K562 (cell line): ENCODE measurements at regions not wholly inside any gene's neighbourhood (a gene's known extent, or its start where the extent isn't known, plus 50 kb on each side); places are given as distances from the start of the nearest gene placed in this dataset.

ENCODE experiments used
- ATAC-seq: fragments of 200-7000 bp; cut with Tn5 transposase; 3 replicates; pipeline ENCODE4 v1.9.1; 2020; ENCODE audit warnings: moderate library complexity
- BruUV-seq: library from RNA; stranded (reverse); fragments of 400-500 nt; replicated peaks from 2 replicates; lab custom pipeline; 2021; lab: Mats Ljungman, UMichigan
- CTCF ChIA-PET: fragments of 300-600 bp; formaldehyde crosslinking; extraction: SDS; loops from one replicate; lab custom pipeline; 2021; ENCODE audit warnings: low intra/inter-chr PET ratio; lab: Yijun Ruan, JAX
- POLR2A ChIA-PET: fragments of 300-600, 350-650 bp; sonication (Branson Sonifier 250); formaldehyde crosslinking; extraction: SDS; loops from one replicate; lab custom pipeline; 2021; ENCODE audit warnings: antibody characterized with exemption, inconsistent platforms; lab: Yijun Ruan, JAX
- DNase-seq, 4 experiments: peaks; one replicate each; pipeline versions ENCODE4 v3.0.0 to v3.0.0-alpha.2; 2011 to 2018; ENCODE audit warnings: low spot score in 3 of 4, mixed read lengths in 3 of 4; ENCODE audit errors: extremely low read depth in 1 of 4
- FAIRE-seq: peaks from 2 replicates; lab custom pipeline; 2011; peaks lifted over from hg19 to GRCh38; lab: Jason Lieb, UNC
- H2AFZ ChIP-seq: 2 replicates; pipeline ENCODE4 v1.6.0; 2011; ENCODE audit warnings: low read depth, low read length, control low read depth, inconsistent platforms
- H3K27ac ChIP-seq: fragments of 200-600 bp; 3 replicates; pipeline ENCODE4 v1.8.0; 2011; ENCODE audit warnings: low read depth, mild to moderate bottlenecking, control low read depth, inconsistent platforms, low read length, moderate library complexity, mixed read lengths; ENCODE audit errors: extremely low read depth
- H3K27me3 ChIP-seq, 2 experiments: fragments of 300-600 bp in 1 of 2; 2 replicates in 1 of 2; 3 replicates in 1 of 2; pipeline versions ENCODE4 v1.6.0 to v1.8.0; 2011; ENCODE audit warnings: inconsistent platforms in 2 of 2, low read length in 2 of 2, mild to moderate bottlenecking in 1 of 2, mixed read lengths in 1 of 2, moderate library complexity in 1 of 2; ENCODE audit not compliant: control insufficient read depth in 2 of 2, insufficient read depth in 2 of 2
- H3K36me3 ChIP-seq: fragments of 300-600 bp; 3 replicates; pipeline ENCODE4 v1.8.0; 2011; ENCODE audit warnings: mild to moderate bottlenecking, low read length, inconsistent platforms; ENCODE audit not compliant: control insufficient read depth, insufficient read depth
- H3K4me1 ChIP-seq, 2 experiments: fragments of 200-600 bp in 1 of 2; replicated peaks in 1 of 2; 2 replicates in 1 of 2; 3 replicates in 1 of 2; pipeline versions ENCODE4 v1.5.1 to v1.8.0; 2011; ENCODE audit warnings: inconsistent platforms in 2 of 2, low read length in 2 of 2, mild to moderate bottlenecking in 1 of 2, mixed read lengths in 1 of 2, moderate library complexity in 1 of 2; ENCODE audit not compliant: control insufficient read depth in 2 of 2, insufficient read depth in 2 of 2
- H3K4me2 ChIP-seq: 2 replicates; pipeline ENCODE4 v1.6.1; 2011; ENCODE audit warnings: low read length, control low read depth, inconsistent platforms, mixed read lengths; ENCODE audit not compliant: insufficient read depth
- H3K4me3 ChIP-seq: fragments of 200-600 bp; sonication (generic), shearing (Covaris generic); 2 replicates; pipeline ENCODE4 v1.5.1; 2016; ENCODE audit warnings: control low read depth, inconsistent platforms
- H3K79me2 ChIP-seq: fragments of 200-600 bp; 3 replicates; pipeline ENCODE4 v1.8.0; 2011; ENCODE audit warnings: low read length, inconsistent platforms; ENCODE audit not compliant: control insufficient read depth, insufficient read depth
- H3K9ac ChIP-seq, 2 experiments: 2 replicates each; pipeline versions ENCODE4 v1.6.0 to v1.6.1; 2011; ENCODE audit warnings: low read depth in 2 of 2, low read length in 2 of 2, control low read depth in 1 of 2, inconsistent platforms in 1 of 2, mild to moderate bottlenecking in 1 of 2, mixed read lengths in 1 of 2; ENCODE audit not compliant: insufficient read depth in 1 of 2
- H3K9me1 ChIP-seq: one replicate; pipeline ENCODE4 v1.6.0; 2011; ENCODE audit warnings: inconsistent platforms, mild to moderate bottlenecking, low read length, moderate library complexity; ENCODE audit not compliant: control insufficient read depth, insufficient read depth
- H3K9me3 ChIP-seq: replicated peaks from 2 replicates; pipeline ENCODE4 v1.5.1; 2011; ENCODE audit warnings: low read depth, low read length, inconsistent platforms; ENCODE audit not compliant: control insufficient read depth, insufficient read depth
- H4K20me1 ChIP-seq: replicated peaks from 2 replicates; pipeline ENCODE4 v1.6.1; 2011; ENCODE audit warnings: low read length, inconsistent platforms, mixed read lengths; ENCODE audit not compliant: control insufficient read depth, insufficient read depth
- CHD2 ChIP-seq: IDR thresholded peaks from 2 replicates; pipeline ENCODE4 v1.6.1; 2011; ENCODE audit warnings: low read depth, low read length
- DACH1 ChIP-seq: fragments of 450-650 bp; IDR thresholded peaks from 2 replicates; pipeline ENCODE4 v1.6.1; 2018; ENCODE audit not compliant: partially characterized antibody
- FOXJ2 ChIP-seq: fragments of 200-800 bp; sonication (Bioruptor generic); IDR thresholded peaks from 2 replicates; pipeline ENCODE4 v1.6.1; 2016; ENCODE audit warnings: missing genetic modification characterization, missing compliant biosample characterization
- RBM15 ChIP-seq: fragments of 200-400 bp; formaldehyde crosslinking; IDR thresholded peaks from 2 replicates; pipeline ENCODE4 v1.6.1; 2018; ENCODE audit warnings: mild to moderate bottlenecking, low read length, moderate library complexity; ENCODE audit not compliant: insufficient read depth
- SMAD4 ChIP-seq: fragments of 250-450 bp; sonication (Bioruptor Pico); conservative IDR thresholded peaks from 2 replicates; pipeline ENCODE4 v1.8.0; 2021; ENCODE audit warnings: inconsistent platforms, mild to moderate bottlenecking, moderate library complexity
- ZNF507 ChIP-seq: conservative IDR thresholded peaks from 2 replicates; pipeline ENCODE4 v1.6.1; 2017; ENCODE audit warnings: missing genetic modification characterization, missing compliant biosample characterization
- WGBS: fragments of 100-300 bp; shearing (Covaris generic); methylation state at CpG from one replicate; pipeline ENCODE4 v1.1.6; 2016; ENCODE audit warnings: low coverage, mixed read lengths; ENCODE audit not compliant: insufficient coverage; ENCODE audit errors: missing lambda C conversion rate; 5-methylcytosine and 5-hydroxymethylcytosine counted together
- in situ Hi-C: fragments of 300-500 bp; cut with MboI; formaldehyde crosslinking; loops from 4 replicates; pipeline ENCODE4 v1.15.0; 2018; ENCODE audit warnings: inconsistent platforms, mixed read lengths
- intact Hi-C: fragments of 100-400 bp; cut with micrococcal nuclease; formaldehyde crosslinking; loops from 2 replicates; pipeline ENCODE4 v1.14.2; 2022
- TF ChIP-seq, protein P1 (sequence below): IDR thresholded peaks from 2 replicates; pipeline ENCODE4 v1.6.1; 2011; ENCODE audit warnings: borderline replicate concordance, low read depth, mild to moderate bottlenecking, moderate library complexity, low read length; ENCODE audit not compliant: insufficient read depth, poor library complexity, severe bottlenecking
- TF ChIP-seq, protein P2 (sequence below): fragments of 450-650 bp; IDR thresholded peaks from 2 replicates; pipeline ENCODE4 v1.6.1; 2017; ENCODE audit warnings: antibody characterized with exemption, mild to moderate bottlenecking

DNA sequence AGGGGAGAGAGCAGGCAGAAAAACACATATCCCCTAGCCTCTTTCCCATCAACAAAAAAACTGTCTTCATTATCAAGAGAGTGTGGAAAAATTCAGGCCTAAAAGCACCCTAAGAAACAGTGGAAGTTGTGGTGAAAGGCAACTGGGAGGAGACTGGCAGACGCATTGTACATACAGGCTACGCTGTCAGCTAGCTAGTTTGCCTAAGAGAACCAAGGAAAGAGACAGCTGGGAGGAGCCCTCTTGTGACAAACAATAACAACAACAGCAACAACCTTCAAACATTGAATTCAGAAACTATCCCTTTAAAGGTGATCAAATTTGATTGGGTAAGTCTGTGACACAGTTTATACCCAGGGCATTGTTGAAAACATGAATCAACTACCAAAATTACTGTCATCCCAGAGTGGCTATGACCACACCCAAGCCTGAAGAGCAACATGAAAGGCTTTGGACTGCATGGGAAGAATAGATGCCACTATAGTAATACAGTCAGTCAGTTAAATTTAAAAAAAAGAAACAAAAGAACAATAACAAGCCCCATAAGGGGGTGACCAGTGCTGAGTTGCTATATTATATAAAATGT lies 88.9 kb upstream of the CRIM1 start (continued):
- TF ChIP-seq CHD2 (no peak), ZNF507 (tag) (no peak)
- TF ChIP-seq, all 486 proteins: peak for 0

DNA sequence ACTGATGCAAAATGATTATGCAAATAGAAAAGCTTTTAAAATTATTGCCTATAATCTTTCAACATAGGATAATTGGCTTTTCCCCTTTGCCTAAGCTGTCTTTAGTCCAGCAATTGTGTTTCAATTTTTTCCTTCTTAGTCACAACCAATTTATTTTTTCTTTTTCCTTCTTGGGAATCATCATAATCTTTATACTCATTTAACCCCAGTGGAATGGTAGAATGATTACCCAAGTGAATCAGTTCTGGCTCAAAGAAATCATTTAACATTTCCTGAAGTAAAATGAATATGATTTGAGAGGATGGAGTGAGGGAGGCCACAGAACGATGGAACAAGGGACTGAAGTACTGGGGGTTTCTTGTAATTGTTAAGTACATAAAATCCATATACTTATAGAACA lies 93.0 kb upstream of the CRIM1 start:
- DNase-seq (no peak), ATAC-seq (no peak), FAIRE-seq (no peak)
- intact Hi-C loops, result no loop called here
- Histone ChIP-seq H3K9me1 (no peaks in the 10 kb centered on the region), H3K36me3 (no peaks in the 10 kb centered on the region), H4K20me1 (no peaks in the 10 kb centered on the region), H3K27me3 (no peaks in the 10 kb centered on the region), H3K9ac (no peak overlapping the region), H3K79me2 (no peaks in the 10 kb centered on the region), H3K4me2 (no peak overlapping the region), H3K27ac (no peak overlapping the region), H3K4me3 (no peak overlapping the region), H2AFZ (no peak overlapping the region), H3K4me1 (no peaks in the 10 kb centered on the region), H3K9me3 (no peaks in the 10 kb centered on the region)
- ChIA-PET POLR2A (no interaction called here), CTCF (no interaction called here)
- in situ Hi-C loops, result no loop called here
- TF ChIP-seq DACH1, result no peak
- no peak for TF ChIP-seq SMAD4 (CRISPR knock-in tag)
- no TSS peak for BruUV-seq
- 0% methylated on average over 1 of the region's 1 CpG for WGBS

DNA sequence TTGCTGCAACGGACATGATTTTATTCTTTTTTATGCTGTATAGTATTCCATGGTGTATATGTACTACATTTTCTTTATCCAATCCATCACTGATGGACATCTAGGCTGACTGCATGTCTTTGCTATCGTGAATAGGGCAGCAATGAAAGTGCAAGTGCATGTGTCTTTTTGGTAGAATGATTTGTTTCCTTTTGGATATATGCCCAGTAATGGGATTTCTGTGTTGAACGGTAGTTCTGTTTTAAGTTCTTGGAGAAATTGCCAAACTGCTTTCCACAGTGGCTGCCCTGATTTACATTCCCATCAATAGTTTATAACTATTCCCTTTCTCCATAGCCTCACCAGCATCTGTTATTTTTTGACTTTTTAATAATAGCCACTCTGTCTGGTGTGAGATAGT lies 99.7 kb upstream of the CRIM1 start:
- POLR2A ChIA-PET, result no interaction called here
- WGBS, result 0% methylated on average over 3 of the region's 3 CpGs
- H3K27me3 ChIP-seq, result no peaks in the 10 kb centered on the region
- BruUV-seq, result no TSS peak
- H3K9me1 ChIP-seq, result no peaks in the 10 kb centered on the region
- DNase-seq, result no peak
- H3K9me3 ChIP-seq, result no peaks in the 10 kb centered on the region
- no peak for FAIRE-seq
- no peak overlapping the region for H3K9ac ChIP-seq
- CTCF ChIA-PET, result no interaction called here
- H3K36me3 ChIP-seq, result no peaks in the 10 kb centered on the region
- in situ Hi-C loops (no loop called here), intact Hi-C loops (no loop called here)
- H3K4me2 ChIP-seq, result no peak overlapping the region
- H3K4me1 ChIP-seq, result no peaks in the 10 kb centered on the region
- no peak overlapping the region for H2AFZ ChIP-seq
- H4K20me1 ChIP-seq, result no peaks in the 10 kb centered on the region
- ATAC-seq, result no peak
- no peak overlapping the region for H3K27ac ChIP-seq
- H3K4me3 ChIP-seq, result no peak overlapping the region
- no peaks in the 10 kb centered on the region for H3K79me2 ChIP-seq
- TF ChIP-seq FOXJ2, result no peak
- TF ChIP-seq RBM15, result no peak
- TF ChIP-seq, protein P1, sequence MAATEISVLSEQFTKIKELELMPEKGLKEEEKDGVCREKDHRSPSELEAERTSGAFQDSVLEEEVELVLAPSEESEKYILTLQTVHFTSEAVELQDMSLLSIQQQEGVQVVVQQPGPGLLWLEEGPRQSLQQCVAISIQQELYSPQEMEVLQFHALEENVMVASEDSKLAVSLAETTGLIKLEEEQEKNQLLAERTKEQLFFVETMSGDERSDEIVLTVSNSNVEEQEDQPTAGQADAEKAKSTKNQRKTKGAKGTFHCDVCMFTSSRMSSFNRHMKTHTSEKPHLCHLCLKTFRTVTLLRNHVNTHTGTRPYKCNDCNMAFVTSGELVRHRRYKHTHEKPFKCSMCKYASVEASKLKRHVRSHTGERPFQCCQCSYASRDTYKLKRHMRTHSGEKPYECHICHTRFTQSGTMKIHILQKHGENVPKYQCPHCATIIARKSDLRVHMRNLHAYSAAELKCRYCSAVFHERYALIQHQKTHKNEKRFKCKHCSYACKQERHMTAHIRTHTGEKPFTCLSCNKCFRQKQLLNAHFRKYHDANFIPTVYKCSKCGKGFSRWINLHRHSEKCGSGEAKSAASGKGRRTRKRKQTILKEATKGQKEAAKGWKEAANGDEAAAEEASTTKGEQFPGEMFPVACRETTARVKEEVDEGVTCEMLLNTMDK, result no peak
- TF ChIP-seq, protein P2, sequence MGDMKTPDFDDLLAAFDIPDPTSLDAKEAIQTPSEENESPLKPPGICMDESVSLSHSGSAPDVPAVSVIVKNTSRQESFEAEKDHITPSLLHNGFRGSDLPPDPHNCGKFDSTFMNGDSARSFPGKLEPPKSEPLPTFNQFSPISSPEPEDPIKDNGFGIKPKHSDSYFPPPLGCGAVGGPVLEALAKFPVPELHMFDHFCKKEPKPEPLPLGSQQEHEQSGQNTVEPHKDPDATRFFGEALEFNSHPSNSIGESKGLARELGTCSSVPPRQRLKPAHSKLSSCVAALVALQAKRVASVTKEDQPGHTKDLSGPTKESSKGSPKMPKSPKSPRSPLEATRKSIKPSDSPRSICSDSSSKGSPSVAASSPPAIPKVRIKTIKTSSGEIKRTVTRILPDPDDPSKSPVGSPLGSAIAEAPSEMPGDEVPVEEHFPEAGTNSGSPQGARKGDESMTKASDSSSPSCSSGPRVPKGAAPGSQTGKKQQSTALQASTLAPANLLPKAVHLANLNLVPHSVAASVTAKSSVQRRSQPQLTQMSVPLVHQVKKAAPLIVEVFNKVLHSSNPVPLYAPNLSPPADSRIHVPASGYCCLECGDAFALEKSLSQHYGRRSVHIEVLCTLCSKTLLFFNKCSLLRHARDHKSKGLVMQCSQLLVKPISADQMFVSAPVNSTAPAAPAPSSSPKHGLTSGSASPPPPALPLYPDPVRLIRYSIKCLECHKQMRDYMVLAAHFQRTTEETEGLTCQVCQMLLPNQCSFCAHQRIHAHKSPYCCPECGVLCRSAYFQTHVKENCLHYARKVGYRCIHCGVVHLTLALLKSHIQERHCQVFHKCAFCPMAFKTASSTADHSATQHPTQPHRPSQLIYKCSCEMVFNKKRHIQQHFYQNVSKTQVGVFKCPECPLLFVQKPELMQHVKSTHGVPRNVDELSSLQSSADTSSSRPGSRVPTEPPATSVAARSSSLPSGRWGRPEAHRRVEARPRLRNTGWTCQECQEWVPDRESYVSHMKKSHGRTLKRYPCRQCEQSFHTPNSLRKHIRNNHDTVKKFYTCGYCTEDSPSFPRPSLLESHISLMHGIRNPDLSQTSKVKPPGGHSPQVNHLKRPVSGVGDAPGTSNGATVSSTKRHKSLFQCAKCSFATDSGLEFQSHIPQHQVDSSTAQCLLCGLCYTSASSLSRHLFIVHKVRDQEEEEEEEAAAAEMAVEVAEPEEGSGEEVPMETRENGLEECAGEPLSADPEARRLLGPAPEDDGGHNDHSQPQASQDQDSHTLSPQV, result no peak
